HFF-Myc (cell line): ENCODE measurements at regions not wholly inside any gene's neighbourhood (a gene's known extent, or its start where the extent isn't known, plus 50 kb on each side); places are given as distances from the start of the nearest gene placed in this dataset.
"Not testable (repeated sequence)": the region's sequence is repeated elsewhere in the genome, so short reads cannot be mapped to it uniquely, and the experiment has no call there.

Experiments
- DNase-seq: peaks from one replicate; pipeline ENCODE4 v3.0.0-alpha.2; 2011; ENCODE audit warnings: low read depth; ENCODE audit errors: extremely low read depth
- H3K4me3 ChIP-seq: replicated peaks from 2 replicates; pipeline ENCODE4 v1.5.1; 2011; ENCODE audit warnings: low read depth, mild to moderate bottlenecking, control low read depth, low read length
- TF ChIP-seq, protein P1 (sequence below): IDR thresholded peaks from 2 replicates; pipeline ENCODE4 v1.5.1; 2012; ENCODE audit warnings: mild to moderate bottlenecking, low read depth, low read length, control low read depth; ENCODE audit errors: missing control alignments

DNA sequence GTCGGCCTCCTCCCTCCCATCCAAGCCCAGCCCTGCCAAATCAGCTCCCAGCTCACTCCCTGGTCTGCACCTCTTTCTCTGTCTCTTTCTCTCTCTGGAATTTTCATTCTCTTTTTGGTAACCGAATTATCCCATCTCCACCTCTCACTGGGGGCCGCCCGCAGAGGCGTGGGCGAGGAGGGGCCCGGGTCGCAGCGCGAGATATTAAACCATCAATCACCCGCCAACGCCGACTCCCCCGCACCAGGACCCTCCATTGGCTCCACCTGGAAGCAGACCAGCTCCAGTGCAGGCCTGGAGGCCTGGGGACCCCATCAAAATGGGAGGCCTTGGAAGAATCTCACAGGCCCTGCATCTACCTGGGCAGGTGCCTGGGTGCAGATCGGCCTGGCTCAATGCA, 83.8 kb upstream of the ADGRL1 start:
- DNase-seq, H3K4me3 ChIP-seq: not testable (repeated sequence)

DNA sequence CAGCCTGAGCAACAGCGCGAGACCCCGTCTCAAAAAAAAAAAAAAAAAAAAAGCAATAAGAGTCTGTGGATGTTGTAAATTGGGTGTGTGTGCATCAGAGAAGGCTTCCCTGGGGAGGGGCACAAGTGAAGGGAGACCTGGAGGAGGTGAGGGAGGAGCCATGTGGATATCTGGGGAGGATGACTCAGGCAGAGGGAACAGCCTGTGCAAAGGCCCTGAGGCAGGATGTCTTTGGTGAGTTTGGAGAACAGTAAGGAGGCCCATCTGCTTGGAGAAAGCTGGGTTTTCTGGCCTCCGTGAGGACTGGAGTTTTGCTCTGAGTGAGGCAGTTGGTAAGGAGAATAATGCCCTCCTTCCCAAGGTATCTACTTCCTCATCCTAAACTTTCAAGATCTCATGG, 81.9 kb upstream of the ADGRL1 start:
- DNase-seq, H3K4me3 ChIP-seq: not testable (repeated sequence)

DNA sequence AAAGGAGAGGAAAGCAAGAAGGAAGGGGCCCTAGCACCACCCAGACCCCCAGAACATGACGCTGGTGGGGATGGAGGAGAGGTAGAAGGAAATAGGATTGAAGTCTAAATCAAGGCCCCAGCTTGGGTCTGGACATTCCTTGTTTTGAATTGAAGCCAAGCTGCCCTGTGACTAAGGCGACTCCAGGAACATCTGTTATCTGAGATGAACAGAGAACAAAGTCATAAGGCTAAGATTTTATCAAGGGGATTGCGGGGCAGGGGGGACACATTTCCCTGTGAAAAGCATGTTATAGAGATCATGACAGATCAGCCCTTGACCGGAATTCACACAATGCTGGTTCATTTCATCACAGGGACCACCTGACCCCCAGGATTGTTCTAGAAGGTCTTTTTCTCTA, 80.6 kb upstream of the ADGRL1 start:
- H3K4me3 ChIP-seq, DNase-seq: not testable (repeated sequence)

DNA sequence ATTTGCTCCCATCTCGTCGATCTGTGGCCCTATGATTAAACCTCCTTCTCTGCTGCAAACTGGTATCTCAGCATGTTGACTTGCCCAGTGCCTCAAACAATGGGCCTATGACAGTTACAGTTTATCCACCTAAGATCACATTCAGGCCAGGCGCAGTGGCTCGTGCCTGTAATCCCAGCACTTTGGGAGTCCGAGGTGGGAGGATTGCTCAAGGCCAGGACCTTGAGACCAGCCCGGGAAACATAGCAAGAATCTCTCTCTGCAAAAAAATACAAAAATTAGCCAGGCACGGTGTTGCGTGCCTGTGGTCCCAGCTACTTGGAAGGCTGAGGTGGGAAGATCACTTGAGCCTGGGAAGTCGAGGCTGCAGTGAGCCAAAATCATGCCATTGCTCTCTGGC, 79.8 kb upstream of the ADGRL1 start:
- H3K4me3 ChIP-seq, DNase-seq: not testable (repeated sequence)

DNA sequence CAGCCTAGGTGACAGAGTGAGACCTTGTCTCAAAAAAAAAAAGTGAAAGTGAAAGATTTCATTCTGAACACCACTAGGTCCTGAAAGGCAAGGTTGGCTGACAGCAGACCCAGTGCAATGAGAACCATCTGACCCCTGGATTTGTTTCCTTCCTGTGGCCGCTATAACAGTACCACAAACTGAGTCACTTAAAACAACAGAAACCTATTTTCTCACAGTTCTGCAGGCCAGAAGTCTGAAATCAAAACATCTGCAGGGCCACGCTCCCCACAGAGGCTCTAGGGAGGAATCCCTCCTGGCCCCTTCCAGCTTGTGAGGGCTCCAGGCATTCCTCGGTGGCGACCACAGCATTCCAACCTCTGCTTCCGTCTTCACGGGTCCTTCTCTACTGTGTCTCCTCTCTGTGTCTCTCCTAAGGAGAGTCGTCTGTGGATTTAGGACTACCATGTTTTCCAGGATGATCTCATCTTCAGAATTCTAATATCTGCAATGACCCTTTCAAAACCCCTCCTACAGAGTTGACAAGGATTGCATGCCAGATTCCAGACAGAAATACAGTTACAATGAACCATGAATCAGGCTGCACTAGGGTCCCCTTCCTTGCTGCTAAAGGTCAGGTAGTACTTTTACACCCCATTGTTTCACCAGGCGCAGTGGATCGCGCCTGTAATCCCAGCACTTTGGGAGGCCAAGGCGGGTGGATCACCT, 78.0 kb upstream of the ADGRL1 start:
- peak; percentile 80 for DNase-seq
- not testable (repeated sequence) for H3K4me3 ChIP-seq

DNA sequence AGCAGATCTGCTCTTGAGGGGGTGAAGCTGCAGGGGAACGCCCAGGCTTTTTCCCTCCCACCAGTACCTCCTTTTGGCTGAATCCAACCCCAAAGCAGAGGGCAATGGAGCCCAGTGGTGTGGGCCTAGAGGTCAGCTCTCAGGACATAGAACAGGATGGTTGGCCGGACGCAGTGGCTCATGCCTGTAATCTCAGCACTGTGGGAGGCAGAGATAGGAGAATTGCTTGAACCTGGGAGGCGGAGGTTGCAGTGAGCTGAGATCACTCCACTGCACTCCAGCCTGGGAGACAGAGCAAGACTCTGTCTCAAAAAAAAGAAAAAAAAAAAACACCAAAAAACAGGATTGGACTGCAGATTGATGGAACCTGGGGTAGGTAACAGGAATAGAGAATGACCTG, 73.3 kb upstream of the ADGRL1 start:
- H3K4me3 ChIP-seq, DNase-seq: not testable (repeated sequence)

DNA sequence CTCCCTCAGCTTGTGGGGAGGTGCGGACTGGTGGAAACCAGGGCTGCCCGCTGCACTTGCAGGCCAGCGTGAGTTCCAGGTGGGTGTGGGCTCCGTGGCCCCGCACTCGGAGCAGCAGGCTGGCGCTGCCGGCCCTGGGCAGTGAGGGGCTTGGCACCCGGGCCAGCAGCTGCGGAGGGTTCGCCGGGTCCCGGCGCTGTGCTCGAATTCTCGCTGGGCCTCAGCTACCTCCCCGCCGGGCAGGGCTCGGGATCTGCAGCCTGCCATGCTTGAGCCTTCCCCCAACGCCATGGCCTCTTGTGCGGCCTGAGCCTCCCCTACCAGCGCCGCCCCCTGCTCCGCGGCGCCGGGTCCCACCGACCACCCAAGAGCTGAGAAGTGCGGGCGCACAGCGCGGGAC, 71.6 kb upstream of the ADGRL1 start:
- no peak for DNase-seq
- no peak overlapping the region for H3K4me3 ChIP-seq
- TF ChIP-seq, protein P1, sequence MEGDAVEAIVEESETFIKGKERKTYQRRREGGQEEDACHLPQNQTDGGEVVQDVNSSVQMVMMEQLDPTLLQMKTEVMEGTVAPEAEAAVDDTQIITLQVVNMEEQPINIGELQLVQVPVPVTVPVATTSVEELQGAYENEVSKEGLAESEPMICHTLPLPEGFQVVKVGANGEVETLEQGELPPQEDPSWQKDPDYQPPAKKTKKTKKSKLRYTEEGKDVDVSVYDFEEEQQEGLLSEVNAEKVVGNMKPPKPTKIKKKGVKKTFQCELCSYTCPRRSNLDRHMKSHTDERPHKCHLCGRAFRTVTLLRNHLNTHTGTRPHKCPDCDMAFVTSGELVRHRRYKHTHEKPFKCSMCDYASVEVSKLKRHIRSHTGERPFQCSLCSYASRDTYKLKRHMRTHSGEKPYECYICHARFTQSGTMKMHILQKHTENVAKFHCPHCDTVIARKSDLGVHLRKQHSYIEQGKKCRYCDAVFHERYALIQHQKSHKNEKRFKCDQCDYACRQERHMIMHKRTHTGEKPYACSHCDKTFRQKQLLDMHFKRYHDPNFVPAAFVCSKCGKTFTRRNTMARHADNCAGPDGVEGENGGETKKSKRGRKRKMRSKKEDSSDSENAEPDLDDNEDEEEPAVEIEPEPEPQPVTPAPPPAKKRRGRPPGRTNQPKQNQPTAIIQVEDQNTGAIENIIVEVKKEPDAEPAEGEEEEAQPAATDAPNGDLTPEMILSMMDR, result no peak

DNA sequence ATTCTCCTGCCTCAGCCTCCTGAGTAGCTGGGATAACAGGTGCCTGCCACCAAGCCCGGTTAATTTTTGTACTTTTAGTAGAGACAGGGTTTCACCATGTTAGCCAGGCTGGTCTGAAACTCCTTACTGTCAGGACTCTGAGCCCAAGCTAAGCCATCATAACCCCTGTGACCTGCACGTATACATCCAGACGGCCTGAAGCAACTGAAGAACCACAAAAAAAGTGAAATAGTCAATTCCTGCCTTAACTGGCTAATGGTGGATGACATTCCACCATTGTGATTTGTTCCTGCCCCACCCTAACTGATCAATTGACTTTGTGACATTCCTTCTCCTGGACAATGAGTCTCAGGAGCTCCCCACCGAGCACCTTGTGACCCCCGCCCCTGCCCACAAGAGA, 69.9 kb upstream of the ADGRL1 start:
- H3K4me3 ChIP-seq, DNase-seq: not testable (repeated sequence)

DNA sequence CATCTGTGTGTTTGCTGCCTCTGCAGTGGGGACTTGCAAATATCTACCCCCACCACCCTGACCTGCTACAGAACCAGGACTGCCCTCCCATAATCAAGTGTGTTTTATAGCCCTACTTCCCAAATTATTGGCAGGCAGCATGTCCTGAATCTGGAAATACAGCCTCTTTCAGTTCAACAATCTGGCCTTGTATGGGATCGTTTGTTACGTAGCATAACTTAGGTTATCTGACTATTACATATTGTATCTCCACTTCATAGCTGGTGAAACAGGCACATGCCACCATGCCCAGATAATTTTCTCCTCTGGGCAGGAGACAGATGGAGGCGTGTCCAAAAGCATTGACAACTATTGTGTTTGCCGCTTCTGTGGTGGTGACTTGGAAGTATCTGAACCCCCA, 66.7 kb upstream of the ADGRL1 start:
- DNase-seq, result no peak
- H3K4me3 ChIP-seq, result no peak overlapping the region
- TF ChIP-seq, protein P1, result no peak

DNA sequence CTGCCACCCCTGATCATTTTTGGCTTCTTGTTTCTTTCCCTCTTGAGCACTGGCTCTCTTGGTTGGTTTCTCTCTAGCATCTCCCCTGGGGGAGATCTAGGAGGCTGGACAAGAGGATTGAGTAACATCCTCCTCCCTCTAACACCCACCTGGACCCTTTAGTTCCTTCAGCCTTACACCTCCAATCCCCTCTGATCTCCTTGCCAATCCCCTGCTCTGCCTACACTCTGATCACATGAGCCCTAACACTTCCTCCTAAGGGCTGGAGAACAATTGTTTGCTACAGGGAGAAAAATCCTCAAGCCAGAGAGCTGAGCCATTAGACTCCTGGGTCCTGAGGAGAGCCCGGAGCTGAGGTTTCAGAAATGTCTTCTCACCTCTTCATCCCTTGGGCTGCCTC, 65.9 kb upstream of the ADGRL1 start:
- no peak overlapping the region for H3K4me3 ChIP-seq
- no peak for DNase-seq
- TF ChIP-seq, protein P1, result no peak

DNA sequence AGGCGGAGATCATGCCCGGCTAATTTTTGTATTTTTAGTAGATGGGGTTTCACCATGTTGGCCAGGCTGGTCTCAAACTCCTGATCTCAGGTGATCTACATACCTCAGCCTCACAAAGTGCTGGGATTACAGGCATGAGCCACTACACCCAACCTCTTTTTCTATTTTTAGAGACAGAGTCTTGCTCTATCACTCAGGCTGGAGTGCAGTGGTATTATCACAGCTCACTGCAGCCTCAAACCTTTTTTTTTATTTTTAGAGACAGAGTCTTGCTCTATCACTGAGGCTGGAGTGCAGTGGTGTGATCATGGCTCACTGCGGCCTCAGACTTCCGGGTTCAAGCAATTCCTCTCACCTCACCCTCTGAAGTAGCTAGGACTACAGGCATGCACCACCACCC, 64.6 kb upstream of the ADGRL1 start:
- DNase-seq, result not testable (repeated sequence)

More for the DNA sequence above, 64.6 kb upstream of the ADGRL1 start:
- H3K4me3 ChIP-seq, result not testable (repeated sequence)
